ENCODE measurements at regions not wholly inside any gene's neighbourhood (a gene's known extent, or its start where the extent isn't known, plus 50 kb on each side); places are given as distances from the start of the nearest gene placed in this dataset.

GRCh38 chr9:1882711-1883403 lies 132.3 kb upstream of the SMARCA2 start:
- TF ChIP-seq CTCF (IDR thresholded peaks at IDR 0.05; ENCODE audit: insufficient read depth, low read length, poor library complexity, severe bottlenecking), result no peak
- no peak for TF ChIP-seq EZH2phosphoT487 (conservative IDR thresholded peaks at IDR 0.05; ENCODE audit: low read length)
